Right lobe of liver (tissue), 6 donors: ENCODE measurements at regions not wholly inside any gene's neighbourhood (a gene's known extent, or its start where the extent isn't known, plus 50 kb on each side); places are given as distances from the start of the nearest gene placed in this dataset.

ENCODE experiments used
- ATAC-seq, 4 donors: fragments of 200-7000 bp; cut with Tn5 transposase; one replicate each; pipeline ENCODE4 v1.9.1; 2020; ENCODE audit warnings: mild to moderate bottlenecking in 4 of 4, moderate library complexity in 4 of 4
- DNase-seq, 3 donors: peaks; one replicate each; pipeline ENCODE4 v3.0.0-alpha.2; 2020
- H3K27ac ChIP-seq, 3 donors: fragments of 200-600 bp; one replicate each; pipeline ENCODE4 v1.8.0; 2022
- H3K27me3 ChIP-seq, 2 donors: fragments of 200-600 bp; one replicate each; pipeline ENCODE4 v1.8.0; 2022
- H3K36me3 ChIP-seq, 4 donors: fragments of 200-600 bp; sonication (generic) in 1 of 4; one replicate each; pipeline versions ENCODE4 v1.5.1 to v1.8.0; 2017 to 2022; ENCODE audit warnings: control low read depth in 1 of 4
- H3K4me1 ChIP-seq, 4 donors: fragments of 200-600 bp; sonication (generic) in 1 of 4; one replicate each; pipeline versions ENCODE4 v1.5.1 to v1.8.0; 2017 to 2022; ENCODE audit warnings: control low read depth in 1 of 4
- H3K4me3 ChIP-seq, 3 donors: fragments of 200-600 bp; one replicate each; pipeline ENCODE4 v1.8.0; 2022
- H3K9me3 ChIP-seq, 4 donors: fragments of 200-600 bp; sonication (generic) in 1 of 4; one replicate each; pipeline versions ENCODE4 v1.5.1 to v1.8.0; 2017 to 2022; ENCODE audit warnings: control low read depth in 1 of 4
- POLR2A ChIP-seq: fragments of 450-650 bp; IDR thresholded peaks from one replicate; pipeline ENCODE4 v1.6.1; 2017; ENCODE audit warnings: antibody characterized with exemption, mild to moderate bottlenecking
- WGBS: methylation state at CpG from one replicate; pipeline ENCODE4 v1.1.6; 2018; ENCODE audit warnings: low coverage, low lambda C conversion rate; ENCODE audit not compliant: insufficient coverage; ENCODE audit errors: missing lambda C conversion rate; 5-methylcytosine and 5-hydroxymethylcytosine counted together
- intact Hi-C, 2 donors: fragments of 100-400 bp; cut with DNase I; formaldehyde crosslinking; loops; one replicate each; pipeline versions ENCODE4 v1.11.2 to v1.14.1; 2022
- TF ChIP-seq, protein P1 (sequence below), 4 donors: fragments of 200-600 bp in 3 of 4; fragments of 450-650 bp in 1 of 4; IDR thresholded peaks; one replicate each; pipeline versions ENCODE4 v1.5.1 to v1.8.0; 2016 to 2022; ENCODE audit warnings: antibody characterized with exemption in 4 of 4, mild to moderate bottlenecking in 2 of 4
- donor health status: DM: no; HTN: yes; CAD: no.
- donor health status: DM: no; HTN: no; CAD: no.
- donor health status: DM: no; HTN: no; CAD: no.
- donor health status: DM: no; HTN: yes; CAD: no.
- donor health status: DM: no; HTN: yes; CAD: no.

GRCh38 chr16:82497139-82497538 is 129.6 kb upstream of the CDH13 start:
- H3K36me3 ChIP-seq: no peaks in the 10 kb centered on the region
- H3K4me3 ChIP-seq: no peak overlapping the region
- no peak for DNase-seq
- TF ChIP-seq POLR2A: no peak
- TF ChIP-seq, protein P1, sequence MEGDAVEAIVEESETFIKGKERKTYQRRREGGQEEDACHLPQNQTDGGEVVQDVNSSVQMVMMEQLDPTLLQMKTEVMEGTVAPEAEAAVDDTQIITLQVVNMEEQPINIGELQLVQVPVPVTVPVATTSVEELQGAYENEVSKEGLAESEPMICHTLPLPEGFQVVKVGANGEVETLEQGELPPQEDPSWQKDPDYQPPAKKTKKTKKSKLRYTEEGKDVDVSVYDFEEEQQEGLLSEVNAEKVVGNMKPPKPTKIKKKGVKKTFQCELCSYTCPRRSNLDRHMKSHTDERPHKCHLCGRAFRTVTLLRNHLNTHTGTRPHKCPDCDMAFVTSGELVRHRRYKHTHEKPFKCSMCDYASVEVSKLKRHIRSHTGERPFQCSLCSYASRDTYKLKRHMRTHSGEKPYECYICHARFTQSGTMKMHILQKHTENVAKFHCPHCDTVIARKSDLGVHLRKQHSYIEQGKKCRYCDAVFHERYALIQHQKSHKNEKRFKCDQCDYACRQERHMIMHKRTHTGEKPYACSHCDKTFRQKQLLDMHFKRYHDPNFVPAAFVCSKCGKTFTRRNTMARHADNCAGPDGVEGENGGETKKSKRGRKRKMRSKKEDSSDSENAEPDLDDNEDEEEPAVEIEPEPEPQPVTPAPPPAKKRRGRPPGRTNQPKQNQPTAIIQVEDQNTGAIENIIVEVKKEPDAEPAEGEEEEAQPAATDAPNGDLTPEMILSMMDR (IDR thresholded peaks at IDR 0.05): no peak
- intact Hi-C loops: no loop called here
- no peak for ATAC-seq
- 64% methylated on average over 3 of the region's 4 CpGs for WGBS
- H3K27ac ChIP-seq: no peak overlapping the region
- no peaks in the 10 kb centered on the region for H3K27me3 ChIP-seq
- no peaks in the 10 kb centered on the region for H3K9me3 ChIP-seq
- H3K4me1 ChIP-seq: no peaks in the 10 kb centered on the region

- ATAC-seq (no peak), DNase-seq (no peak)
- H3K36me3 ChIP-seq: no peaks in the 10 kb centered on the region
- WGBS: 71% methylated on average over 1 of the region's 4 CpGs
- H3K9me3 ChIP-seq: no peaks in the 10 kb centered on the region
- intact Hi-C loops: no loop called here
- no peaks in the 10 kb centered on the region for H3K4me1 ChIP-seq
- no peaks in the 10 kb centered on the region for H3K27me3 ChIP-seq
- H3K27ac ChIP-seq: no peak overlapping the region
- no peak overlapping the region for H3K4me3 ChIP-seq
- TF ChIP-seq POLR2A: no peak
- TF ChIP-seq, protein P1 (IDR thresholded peaks at IDR 0.05): no peak
Measured at GRCh38 chr16:82488460-82488859, 138.3 kb upstream of the CDH13 start.

- H3K36me3 ChIP-seq: no peaks in the 10 kb centered on the region
- H3K27me3 ChIP-seq: no peaks in the 10 kb centered on the region
- no peak overlapping the region for H3K27ac ChIP-seq
- WGBS: 46% methylated on average over 3 of the region's 3 CpGs
- no peak for ATAC-seq
- intact Hi-C loops: no loop called here
- H3K4me1 ChIP-seq: no peaks in the 10 kb centered on the region
- no peaks in the 10 kb centered on the region for H3K9me3 ChIP-seq
- DNase-seq: no peak
- TF ChIP-seq, protein P1 (IDR thresholded peaks at IDR 0.05): no peak
- TF ChIP-seq POLR2A: no peak
- no peak overlapping the region for H3K4me3 ChIP-seq
Measured at GRCh38 chr16:82481455-82481854, 145.3 kb upstream of the CDH13 start.

- no peaks in the 10 kb centered on the region for H3K9me3 ChIP-seq
- intact Hi-C loops: no loop called here
- no peak for ATAC-seq
Measured at GRCh38 chr16:82476786-82477185, 150.0 kb upstream of the CDH13 start.

More at GRCh38 chr16:82476786-82477185, 150.0 kb upstream of the CDH13 start:
- 63% methylated on average over 5 of the region's 5 CpGs for WGBS
- Histone ChIP-seq H3K27me3 (no peaks in the 10 kb centered on the region), H3K4me1 (no peaks in the 10 kb centered on the region), H3K36me3 (no peaks in the 10 kb centered on the region), H3K4me3 (no peak overlapping the region), H3K27ac (no peak overlapping the region)
- no peak for DNase-seq
- no peak for TF ChIP-seq POLR2A
- TF ChIP-seq, protein P1 (IDR thresholded peaks at IDR 0.05): no peak
